Hepatocyte (in vitro differentiated cells): ENCODE measurements at regions not wholly inside any gene's neighbourhood (a gene's known extent, or its start where the extent isn't known, plus 50 kb on each side); places are given as distances from the start of the nearest gene placed in this dataset.

Experiments
- DNase-seq: peaks from one replicate; pipeline ENCODE4 v3.0.0-alpha.2; 2016; ENCODE audit warnings: low spot score
- H2AFZ ChIP-seq: fragments of 200-600 bp; sonication (generic); 2 replicates; pipeline ENCODE4 v1.6.0; 2016; ENCODE audit warnings: antibody characterized with exemption, mild to moderate bottlenecking
- H3K27ac ChIP-seq: fragments of 200-600 bp; sonication (generic); 2 replicates; pipeline ENCODE4 v1.5.1; 2016; ENCODE audit warnings: mild to moderate bottlenecking
- H3K27me3 ChIP-seq: fragments of 200-600 bp; sonication (generic); 2 replicates; pipeline ENCODE4 v1.6.1; 2016
- H3K36me3 ChIP-seq: fragments of 200-600 bp; sonication (generic); replicated peaks from 2 replicates; pipeline ENCODE4 v1.5.1; 2016; ENCODE audit warnings: low read depth; ENCODE audit not compliant: insufficient read depth
- H3K4me1 ChIP-seq: fragments of 200-600 bp; sonication (generic); 2 replicates; pipeline ENCODE4 v1.5.1; 2016; ENCODE audit warnings: mild to moderate bottlenecking, moderate library complexity; ENCODE audit not compliant: insufficient read depth
- H3K4me2 ChIP-seq: fragments of 200-600 bp; sonication (generic); 2 replicates; pipeline ENCODE4 v1.6.0; 2016
- H3K4me3 ChIP-seq: fragments of 200-600 bp; sonication (generic); 2 replicates; pipeline ENCODE4 v1.5.1; 2016; ENCODE audit warnings: mild to moderate bottlenecking
- H3K79me2 ChIP-seq: fragments of 200-600 bp; sonication (generic); 2 replicates; pipeline ENCODE4 v1.6.0; 2017; ENCODE audit warnings: mild to moderate bottlenecking
- H3K9me2 ChIP-seq: fragments of 200-600 bp; sonication (generic); replicated peaks from 2 replicates; pipeline ENCODE4 v1.6.0; 2017; ENCODE audit warnings: mild to moderate bottlenecking; ENCODE audit not compliant: insufficient read depth
- H3K9me3 ChIP-seq: fragments of 200-600 bp; sonication (generic); 2 replicates; pipeline ENCODE4 v1.5.1; 2016; ENCODE audit warnings: low read depth, mild to moderate bottlenecking
- H4K20me1 ChIP-seq: fragments of 200-600 bp; sonication (generic); 2 replicates; pipeline ENCODE4 v1.6.0; 2016; ENCODE audit warnings: mild to moderate bottlenecking; ENCODE audit not compliant: insufficient read depth, poor library complexity, severe bottlenecking
- EZH2 ChIP-seq: fragments of 200-600 bp; sonication (generic); IDR thresholded peaks from 2 replicates; pipeline ENCODE4 v1.6.1; 2016; ENCODE audit warnings: antibody characterized with exemption, mild to moderate bottlenecking, borderline replicate concordance
- EZH2phosphoT487 ChIP-seq: fragments of 200-600 bp; sonication (generic); IDR thresholded peaks from one replicate; pipeline ENCODE4 v1.6.1; 2018; ENCODE audit warnings: antibody characterized with exemption, mild to moderate bottlenecking, low read depth, moderate library complexity; ENCODE audit not compliant: unreplicated experiment, severe bottlenecking
- WGBS: methylation state at CpG from one replicate; pipeline ENCODE4 v1.1.6; 2016; ENCODE audit warnings: low lambda C conversion rate; ENCODE audit errors: missing lambda C conversion rate; 5-methylcytosine and 5-hydroxymethylcytosine counted together
- TF ChIP-seq, protein P1 (sequence below): fragments of 200-600 bp; sonication (generic); IDR thresholded peaks from 2 replicates; pipeline ENCODE4 v1.5.1; 2016; ENCODE audit warnings: antibody characterized with exemption, mild to moderate bottlenecking; ENCODE audit not compliant: poor library complexity

DNA sequence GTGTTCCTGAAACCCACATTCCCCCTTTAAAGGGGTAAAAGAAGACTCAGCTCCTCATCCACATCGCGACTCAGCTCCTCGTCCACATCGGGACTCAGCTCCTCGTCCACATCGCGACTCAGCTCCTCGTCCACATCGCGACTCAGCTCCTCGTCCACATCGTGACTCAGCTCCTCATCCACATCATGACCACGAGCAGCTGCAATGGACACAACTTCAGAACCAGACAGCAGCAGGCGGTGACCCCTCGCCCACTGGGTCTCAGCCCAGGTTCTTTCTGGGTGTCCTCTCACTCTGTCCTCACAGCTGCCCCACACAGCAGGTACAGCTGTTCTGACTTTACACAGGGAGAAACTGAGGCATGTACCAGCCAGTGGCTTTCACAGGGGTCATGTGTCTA lies 163.5 kb upstream of the SALL3 start:
- WGBS, result 95% methylated on average over 15 of the region's 15 CpGs
- DNase-seq, result no peak
- H4K20me1 ChIP-seq, result no peaks in the 10 kb centered on the region

DNA sequence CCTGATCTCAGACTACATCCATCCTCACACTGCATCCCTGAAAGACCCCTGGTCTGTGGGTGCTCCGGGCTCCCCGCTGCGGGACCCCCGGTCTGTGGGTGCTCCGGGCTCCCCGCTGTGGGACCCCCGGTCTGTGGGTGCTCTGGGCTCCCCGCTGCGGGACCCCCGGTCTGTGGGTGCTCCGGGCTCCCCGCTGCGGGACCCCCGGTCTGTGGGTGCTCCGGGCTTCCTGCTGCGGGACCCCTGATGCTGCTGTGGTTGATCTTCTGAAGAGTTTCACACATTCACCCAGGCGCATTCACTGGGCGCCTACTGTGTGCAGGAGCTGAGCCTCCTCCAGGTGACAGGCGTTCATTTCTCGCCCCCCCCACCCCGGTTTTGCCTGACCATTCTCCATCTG lies 162.7 kb upstream of the SALL3 start:
- Histone ChIP-seq H3K36me3 (no peaks in the 10 kb centered on the region), H3K27me3 (peaks cover 11% of the 10 kb centered on the region), H3K4me3 (no peak overlapping the region), H4K20me1 (no peaks in the 10 kb centered on the region), H2AFZ (no peak overlapping the region), H3K4me1 (peaks cover 13% of the 10 kb centered on the region), H3K9me3 (no peaks in the 10 kb centered on the region), H3K27ac (no peak overlapping the region), H3K79me2 (no peaks in the 10 kb centered on the region), H3K4me2 (no peak overlapping the region), H3K9me2 (no peaks in the 10 kb centered on the region)
- TF ChIP-seq, protein P1, sequence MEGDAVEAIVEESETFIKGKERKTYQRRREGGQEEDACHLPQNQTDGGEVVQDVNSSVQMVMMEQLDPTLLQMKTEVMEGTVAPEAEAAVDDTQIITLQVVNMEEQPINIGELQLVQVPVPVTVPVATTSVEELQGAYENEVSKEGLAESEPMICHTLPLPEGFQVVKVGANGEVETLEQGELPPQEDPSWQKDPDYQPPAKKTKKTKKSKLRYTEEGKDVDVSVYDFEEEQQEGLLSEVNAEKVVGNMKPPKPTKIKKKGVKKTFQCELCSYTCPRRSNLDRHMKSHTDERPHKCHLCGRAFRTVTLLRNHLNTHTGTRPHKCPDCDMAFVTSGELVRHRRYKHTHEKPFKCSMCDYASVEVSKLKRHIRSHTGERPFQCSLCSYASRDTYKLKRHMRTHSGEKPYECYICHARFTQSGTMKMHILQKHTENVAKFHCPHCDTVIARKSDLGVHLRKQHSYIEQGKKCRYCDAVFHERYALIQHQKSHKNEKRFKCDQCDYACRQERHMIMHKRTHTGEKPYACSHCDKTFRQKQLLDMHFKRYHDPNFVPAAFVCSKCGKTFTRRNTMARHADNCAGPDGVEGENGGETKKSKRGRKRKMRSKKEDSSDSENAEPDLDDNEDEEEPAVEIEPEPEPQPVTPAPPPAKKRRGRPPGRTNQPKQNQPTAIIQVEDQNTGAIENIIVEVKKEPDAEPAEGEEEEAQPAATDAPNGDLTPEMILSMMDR, result no peak
- no peak for TF ChIP-seq EZH2phosphoT487
- TF ChIP-seq EZH2, result no peak
- DNase-seq, result no peak
- 94% methylated on average over 11 of the region's 21 CpGs for WGBS

More for the DNA sequence above, 163.5 kb upstream of the SALL3 start:
- Histone ChIP-seq H3K27me3 (peaks cover 6% of the 10 kb centered on the region), H2AFZ (no peak overlapping the region), H3K79me2 (no peaks in the 10 kb centered on the region), H3K36me3 (no peaks in the 10 kb centered on the region), H3K4me3 (no peak overlapping the region), H3K9me2 (no peaks in the 10 kb centered on the region), H3K9me3 (no peaks in the 10 kb centered on the region), H3K4me2 (no peak overlapping the region), H3K27ac (no peak overlapping the region), H3K4me1 (peaks cover 13% of the 10 kb centered on the region)
- TF ChIP-seq, protein P1, result no peak
- TF ChIP-seq EZH2 (no peak), EZH2phosphoT487 (no peak)

DNA sequence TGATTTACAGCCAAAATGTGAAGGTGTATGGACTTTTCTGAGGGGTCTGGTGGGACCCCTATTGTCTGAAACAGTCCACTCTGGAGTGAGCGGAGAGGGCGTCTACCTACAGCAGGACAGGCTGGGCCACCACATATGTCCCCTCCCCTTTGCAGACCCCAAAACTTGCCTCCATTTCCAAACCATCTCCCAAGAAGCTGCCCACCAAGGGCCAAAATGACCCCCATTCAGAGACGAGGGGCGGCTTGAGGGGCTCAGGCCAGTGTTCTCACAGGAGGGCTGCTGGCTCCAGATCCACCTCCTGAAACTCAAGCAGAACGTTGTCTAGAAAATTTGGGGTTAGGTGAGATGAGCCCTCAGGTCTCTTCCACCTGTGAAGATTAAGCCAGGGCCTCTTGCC lies 161.1 kb upstream of the SALL3 start:
- Histone ChIP-seq H3K4me3 (no peak overlapping the region), H3K9me3 (no peaks in the 10 kb centered on the region), H3K4me1 (peaks cover 13% of the 10 kb centered on the region), H3K4me2 (no peak overlapping the region), H3K27ac (no peak overlapping the region), H3K79me2 (no peaks in the 10 kb centered on the region), H4K20me1 (no peaks in the 10 kb centered on the region), H3K27me3 (peaks cover 11% of the 10 kb centered on the region), H2AFZ (no peak overlapping the region), H3K9me2 (no peaks in the 10 kb centered on the region), H3K36me3 (no peaks in the 10 kb centered on the region)
- 92% methylated on average over 5 of the region's 5 CpGs for WGBS
- no peak for DNase-seq
- TF ChIP-seq EZH2phosphoT487 (no peak), EZH2 (no peak)
- TF ChIP-seq, protein P1, result no peak

DNA sequence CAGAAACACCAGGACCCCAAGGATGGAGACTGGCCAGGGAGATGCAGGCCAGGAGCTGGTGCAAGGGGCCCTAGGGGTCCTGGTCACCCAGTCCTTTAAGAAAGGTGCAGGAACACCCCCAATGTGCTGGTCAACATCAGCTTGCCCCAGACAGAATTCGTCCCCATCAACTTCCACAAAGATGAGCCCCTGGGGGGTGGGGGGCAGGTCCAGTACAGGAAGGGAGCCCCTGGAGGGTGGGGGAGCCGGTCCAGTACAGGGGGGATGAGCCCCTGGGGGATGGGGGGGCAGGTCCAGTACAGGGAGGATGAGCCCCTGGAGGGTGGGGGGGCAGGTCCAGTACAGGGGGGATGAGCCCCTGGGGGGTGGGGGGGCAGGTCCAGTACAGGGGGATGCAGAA lies 160.7 kb upstream of the SALL3 start:
- H3K9me2 ChIP-seq, result no peaks in the 10 kb centered on the region
- H4K20me1 ChIP-seq, result no peaks in the 10 kb centered on the region
- no peak overlapping the region for H3K4me2 ChIP-seq
- no peak overlapping the region for H3K27ac ChIP-seq
- H3K4me1 ChIP-seq, result peaks cover 13% of the 10 kb centered on the region
- no peaks in the 10 kb centered on the region for H3K9me3 ChIP-seq
- no peak for TF ChIP-seq EZH2phosphoT487
- TF ChIP-seq, protein P1, result no peak
- TF ChIP-seq EZH2, result no peak
- WGBS, result 75% methylated on average over 1 of the region's 2 CpGs
- peaks cover 11% of the 10 kb centered on the region for H3K27me3 ChIP-seq
- H3K79me2 ChIP-seq, result no peaks in the 10 kb centered on the region
- H3K4me3 ChIP-seq, result no peak overlapping the region
- H3K36me3 ChIP-seq, result no peaks in the 10 kb centered on the region
- H2AFZ ChIP-seq, result no peak overlapping the region
- no peak for DNase-seq
